GM18505 (cell line): ENCODE measurements at regions not wholly inside any gene's neighbourhood (a gene's known extent, or its start where the extent isn't known, plus 50 kb on each side); places are given as distances from the start of the nearest gene placed in this dataset.
"Not testable (repeated sequence)": the region's sequence is repeated elsewhere in the genome, so short reads cannot be mapped to it uniquely, and the experiment has no call there.

Experiments
- ATAC-seq: cut with Tn5 transposase; IDR thresholded peaks from one replicate; pipeline ENCODE4 v1.9.1; 2021; ENCODE audit not compliant: unreplicated experiment
- POLR2A ChIP-seq: IDR thresholded peaks from 4 replicates; pipeline ENCODE4 v1.6.1; 2011; ENCODE audit warnings: borderline replicate concordance; ENCODE audit not compliant: insufficient read depth, insufficient read length; ENCODE audit errors: extremely low read depth

DNA sequence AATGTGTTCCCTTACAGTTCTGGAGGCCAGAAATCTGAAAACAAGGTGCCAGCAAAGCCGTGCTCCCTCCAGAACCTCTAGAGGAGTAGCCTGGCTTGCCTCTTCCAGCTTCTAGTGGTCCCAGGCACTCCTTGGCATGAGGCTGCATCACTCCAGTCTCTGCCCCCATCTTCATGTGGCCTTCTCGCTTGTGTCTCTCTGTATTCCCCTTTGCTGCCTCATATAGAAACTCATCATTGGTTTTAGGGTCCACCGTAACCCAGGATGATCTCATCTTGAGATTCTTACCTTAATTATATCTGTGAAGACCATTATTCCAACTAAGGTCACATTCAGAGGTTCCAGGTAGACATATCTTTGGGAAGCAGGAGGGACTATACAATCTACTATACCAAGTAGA is 182.4 kb downstream of the SKIDA1 start:
- TF ChIP-seq POLR2A: no peak
- ATAC-seq: no peak

DNA sequence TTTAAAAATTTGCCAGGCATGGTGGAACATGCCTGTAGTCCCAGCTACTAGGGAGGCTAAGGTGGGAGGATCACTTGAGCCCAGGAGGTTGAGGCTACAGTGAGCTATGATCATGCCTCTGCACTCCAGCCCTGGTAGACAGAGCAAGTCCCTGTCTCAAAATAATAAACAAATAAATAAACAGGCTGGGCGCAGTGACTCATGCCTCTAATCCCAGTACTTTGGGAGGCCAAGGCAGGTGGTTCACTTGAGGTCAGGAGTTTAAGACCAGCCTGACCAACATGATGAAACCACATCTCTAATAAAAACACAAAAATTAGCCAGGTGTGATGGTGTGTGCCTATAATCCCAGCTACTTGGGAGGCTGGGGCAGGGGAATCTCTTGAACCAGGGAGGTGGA is 183.0 kb downstream of the SKIDA1 start:
- ATAC-seq: not testable (repeated sequence)

DNA sequence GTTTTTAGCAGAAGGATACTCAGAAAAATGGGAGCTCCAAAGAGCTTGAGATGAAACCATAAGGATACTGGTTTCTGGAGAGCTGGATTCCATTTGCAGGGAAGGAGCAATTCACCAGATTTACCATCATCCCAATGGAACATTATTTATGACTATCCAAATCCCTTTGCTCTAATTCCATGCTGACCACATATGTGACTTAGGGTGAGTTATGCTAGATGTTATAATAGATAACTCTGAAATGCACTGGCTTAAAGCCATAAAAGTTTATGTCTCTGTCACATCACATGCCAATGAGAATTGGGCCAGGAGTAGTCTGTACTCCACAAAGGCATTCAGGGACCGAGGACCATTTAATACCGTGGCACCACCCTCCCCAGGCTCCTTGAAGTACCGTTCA is 185.2 kb downstream of the SKIDA1 start:
- no peak for TF ChIP-seq POLR2A
- ATAC-seq: no peak

- TF ChIP-seq POLR2A: no peak
- no peak for ATAC-seq
These were observed 188.2 kb downstream of the SKIDA1 start for GRCh38 chr10:21337171-21337792.

DNA sequence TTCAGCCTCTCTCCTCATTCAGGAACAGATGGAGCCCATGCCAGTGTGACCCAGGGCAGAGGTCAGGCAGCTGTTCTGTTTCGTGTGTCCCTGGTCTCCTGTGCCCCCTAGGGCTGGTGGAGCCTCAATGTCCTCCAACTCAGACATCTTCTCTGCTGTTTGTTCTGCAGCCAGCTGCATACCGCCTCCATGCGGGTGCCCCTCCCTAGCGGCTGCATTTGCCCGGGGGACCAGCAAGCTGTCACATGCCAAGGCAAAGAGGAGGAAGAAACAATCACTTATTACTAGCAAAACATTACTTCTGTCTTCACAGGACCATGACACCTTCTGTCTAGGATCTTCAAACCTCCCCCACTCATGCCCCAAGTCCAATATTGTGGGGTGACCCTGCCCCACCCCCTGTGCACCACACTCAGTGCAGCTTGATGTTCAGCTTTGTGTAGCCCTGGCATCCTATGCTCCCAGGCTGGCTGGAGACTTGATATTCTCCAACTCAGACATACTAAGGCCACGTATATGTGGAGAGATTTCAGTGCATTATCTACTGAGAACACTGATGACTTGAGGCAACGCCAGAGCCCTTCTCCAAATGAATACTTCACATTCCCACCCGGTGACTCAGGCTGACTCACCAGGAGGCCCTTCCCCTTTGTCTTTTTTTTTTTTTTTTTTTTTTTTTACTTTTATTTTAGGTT is 188.9 kb downstream of the SKIDA1 start:
- ATAC-seq: no peak
- no peak for TF ChIP-seq POLR2A

- ATAC-seq: no peak
- TF ChIP-seq POLR2A: no peak
These were observed 190.4 kb downstream of the SKIDA1 start for GRCh38 chr10:21334891-21335696.

- TF ChIP-seq POLR2A: no peak
- ATAC-seq: no peak
These were observed 194.9 kb downstream of the SKIDA1 start for GRCh38 chr10:21330628-21331020.

GRCh38 chr10:21329995-21330627 is 195.4 kb downstream of the SKIDA1 start:
- no peak for ATAC-seq
- no peak for TF ChIP-seq POLR2A

DNA sequence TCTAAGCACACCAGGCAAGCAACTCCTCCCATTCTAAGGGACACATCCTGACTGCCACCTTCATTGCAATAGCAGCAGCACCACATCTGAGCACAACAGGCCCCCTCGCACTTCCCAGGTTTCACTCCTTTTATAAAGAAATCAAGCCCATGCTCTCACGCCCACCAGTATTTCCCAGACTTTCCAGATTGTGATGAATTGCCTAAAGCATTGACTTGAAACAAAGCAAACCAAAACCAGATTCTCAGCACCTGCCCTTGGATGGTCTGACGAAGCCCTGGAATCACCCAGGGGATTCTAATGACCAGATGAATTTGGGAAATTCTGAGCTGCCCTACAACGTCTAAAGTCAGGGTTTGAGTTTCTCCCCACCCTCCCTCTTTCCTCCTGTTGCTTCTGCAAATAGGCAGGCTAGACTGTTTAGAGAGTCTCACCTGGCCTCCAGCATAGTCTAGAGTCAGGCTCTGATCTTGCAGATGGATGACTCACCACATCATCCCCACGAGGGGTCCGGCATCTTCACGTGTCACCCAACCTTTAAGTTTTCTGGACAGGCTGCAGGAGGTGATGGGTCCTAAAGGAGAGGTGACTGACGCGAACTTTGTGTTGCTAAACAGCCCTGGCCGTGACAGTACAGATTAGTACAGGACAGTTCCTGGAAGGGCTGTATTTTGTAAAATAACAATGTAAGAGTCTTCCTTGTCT is 198.0 kb downstream of the SKIDA1 start:
- ATAC-seq: no peak
- TF ChIP-seq POLR2A: no peak

DNA sequence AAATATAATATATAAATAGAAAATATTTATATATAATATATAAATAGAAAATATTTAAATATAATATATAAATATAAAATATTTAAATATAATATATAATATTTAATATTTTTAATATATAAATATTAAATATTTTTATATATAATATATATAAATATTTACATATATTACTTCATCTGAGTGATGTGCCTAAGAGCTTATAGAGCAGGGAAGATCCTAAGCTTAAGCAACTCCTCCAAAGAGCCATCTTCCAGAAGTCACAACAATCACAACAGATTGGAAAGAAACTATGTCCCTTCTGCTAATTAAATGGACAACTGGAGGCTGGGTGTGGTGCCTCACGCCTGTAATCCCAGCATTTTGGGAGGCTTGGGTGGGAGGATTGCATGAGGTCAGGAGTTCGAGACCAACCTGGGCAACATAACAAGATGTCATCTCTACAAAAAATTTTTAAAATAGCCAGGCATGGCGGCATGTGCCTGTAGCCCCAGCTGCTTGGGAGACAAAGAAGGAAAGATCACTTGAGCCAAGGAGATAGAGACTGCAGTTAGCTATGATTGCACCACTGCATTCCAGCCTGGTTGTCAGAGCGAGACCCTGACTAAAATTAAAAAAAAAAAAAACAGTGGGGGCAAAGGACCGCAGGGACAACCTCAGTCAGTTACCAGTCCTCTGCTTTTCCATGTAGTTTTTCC is 198.7 kb downstream of the SKIDA1 start:
- ATAC-seq: no peak
- no peak for TF ChIP-seq POLR2A

GRCh38 chr10:21318540-21319167 is 206.8 kb downstream of the SKIDA1 start:
- no peak for ATAC-seq
- no peak for TF ChIP-seq POLR2A

DNA sequence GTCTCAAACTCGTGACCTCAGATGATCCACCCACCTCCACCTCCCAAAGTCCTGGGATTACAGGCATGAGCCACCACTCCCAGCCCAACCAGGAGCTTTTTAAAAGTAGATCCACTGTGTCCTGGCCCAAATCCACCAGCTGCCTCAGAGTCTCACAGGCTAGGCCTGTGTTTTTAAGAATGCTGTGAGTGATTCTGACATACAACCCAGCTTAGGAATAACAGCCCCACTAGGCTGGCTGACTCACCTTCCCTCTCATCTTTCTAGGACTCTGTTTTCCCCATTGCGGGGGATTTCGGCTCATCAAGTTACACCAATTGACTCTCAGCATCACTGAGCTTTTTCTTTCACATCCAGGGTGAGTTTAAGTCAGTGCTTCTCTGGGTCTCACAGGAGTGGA is 207.6 kb downstream of the SKIDA1 start:
- ATAC-seq: no peak
- no peak for TF ChIP-seq POLR2A
